ENCODE measurements at regions not wholly inside any gene's neighbourhood (a gene's known extent, or its start where the extent isn't known, plus 50 kb on each side); places are given as distances from the start of the nearest gene placed in this dataset.

GRCh38 chr5:20554001-20554400, 566.0 kb upstream of the CDH18 start:
- peak in 1 of 2 donors; percentile 61 for DNase-seq (ENCODE audit: low read depth in 1 of 2, low spot score in 1 of 2)
- no peaks in the 10 kb centered on the region for H3K27me3 ChIP-seq
- no peak overlapping the region for H3K4me3 ChIP-seq
- H3K27ac ChIP-seq = no peak overlapping the region
- H3K9me3 ChIP-seq (ENCODE audit: low read depth) = no peaks in the 10 kb centered on the region
- H3K36me3 ChIP-seq = no peaks in the 10 kb centered on the region
- no peak for TF ChIP-seq CTCF (IDR thresholded peaks at IDR 0.05; ENCODE audit: low read depth, low read length)
- H3K4me1 ChIP-seq (ENCODE audit: low read depth) = peaks cover 9% of the 10 kb centered on the region

GRCh38 chr5:20537911-20538703, 550.1 kb upstream of the CDH18 start:
- Histone ChIP-seq H3K27me3 (no peaks in the 10 kb centered on the region), H3K36me3 (no peaks in the 10 kb centered on the region), H3K4me1 (ENCODE audit: low read depth) (no peaks in the 10 kb centered on the region), H3K27ac (no peak overlapping the region), H3K4me3 (no peak overlapping the region), H3K9me3 (ENCODE audit: low read depth) (no peaks in the 10 kb centered on the region)
- no peak for DNase-seq (ENCODE audit: low read depth in 1 of 2, low spot score in 1 of 2)
- no peak for TF ChIP-seq CTCF (IDR thresholded peaks at IDR 0.05; ENCODE audit: low read depth, low read length)

GRCh38 chr5:20536813-20537212, 548.8 kb upstream of the CDH18 start:
- no peak for DNase-seq (ENCODE audit: low read depth in 1 of 2, low spot score in 1 of 2)

GRCh38 chr5:20536341-20536740, 548.3 kb upstream of the CDH18 start:
- Histone ChIP-seq H3K4me1 (ENCODE audit: low read depth) (no peaks in the 10 kb centered on the region), H3K36me3 (no peaks in the 10 kb centered on the region), H3K9me3 (ENCODE audit: low read depth) (no peaks in the 10 kb centered on the region), H3K27ac (no peak overlapping the region), H3K4me3 (no peak overlapping the region), H3K27me3 (no peaks in the 10 kb centered on the region)
- no peak for TF ChIP-seq CTCF (IDR thresholded peaks at IDR 0.05; ENCODE audit: low read depth, low read length)
- no peak for DNase-seq (ENCODE audit: low read depth in 1 of 2, low spot score in 1 of 2)

More at GRCh38 chr5:20536813-20537212, 548.8 kb upstream of the CDH18 start:
- Histone ChIP-seq H3K4me1 (ENCODE audit: low read depth) (no peaks in the 10 kb centered on the region), H3K9me3 (ENCODE audit: low read depth) (no peaks in the 10 kb centered on the region), H3K4me3 (no peak overlapping the region), H3K36me3 (no peaks in the 10 kb centered on the region), H3K27me3 (no peaks in the 10 kb centered on the region), H3K27ac (no peak overlapping the region)
- TF ChIP-seq CTCF (IDR thresholded peaks at IDR 0.05; ENCODE audit: low read depth, low read length) = no peak

- H3K4me1 ChIP-seq (ENCODE audit: low read depth) = no peaks in the 10 kb centered on the region
- TF ChIP-seq CTCF (IDR thresholded peaks at IDR 0.05; ENCODE audit: low read depth, low read length) = no peak
- no peaks in the 10 kb centered on the region for H3K9me3 ChIP-seq (ENCODE audit: low read depth)
Measured at GRCh38 chr5:20528471-20528870, 540.5 kb upstream of the CDH18 start.

More at GRCh38 chr5:20528471-20528870, 540.5 kb upstream of the CDH18 start:
- peak in 1 of 2 donors; percentile 64 for DNase-seq (ENCODE audit: low read depth in 1 of 2, low spot score in 1 of 2)
- H3K27ac ChIP-seq = no peak overlapping the region
- no peaks in the 10 kb centered on the region for H3K27me3 ChIP-seq
- H3K4me3 ChIP-seq = no peak overlapping the region
- H3K36me3 ChIP-seq = no peaks in the 10 kb centered on the region

Measured in cardiac muscle cell (in vitro differentiated cells and primary cell).